Right lobe of liver (tissue), 6 donors: ENCODE measurements at regions not wholly inside any gene's neighbourhood (a gene's known extent, or its start where the extent isn't known, plus 50 kb on each side); places are given as distances from the start of the nearest gene placed in this dataset.

Source experiments
- ATAC-seq, 4 donors: fragments of 200-7000 bp; cut with Tn5 transposase; one replicate each; pipeline ENCODE4 v1.9.1; 2020; ENCODE audit warnings: mild to moderate bottlenecking in 4 of 4, moderate library complexity in 4 of 4
- DNase-seq, 3 donors: peaks; one replicate each; pipeline ENCODE4 v3.0.0-alpha.2; 2020
- H3K27ac ChIP-seq, 3 donors: fragments of 200-600 bp; one replicate each; pipeline ENCODE4 v1.8.0; 2022
- H3K27me3 ChIP-seq, 2 donors: fragments of 200-600 bp; one replicate each; pipeline ENCODE4 v1.8.0; 2022
- H3K36me3 ChIP-seq, 4 donors: fragments of 200-600 bp; sonication (generic) in 1 of 4; one replicate each; pipeline versions ENCODE4 v1.5.1 to v1.8.0; 2017 to 2022; ENCODE audit warnings: control low read depth in 1 of 4
- H3K4me1 ChIP-seq, 4 donors: fragments of 200-600 bp; sonication (generic) in 1 of 4; one replicate each; pipeline versions ENCODE4 v1.5.1 to v1.8.0; 2017 to 2022; ENCODE audit warnings: control low read depth in 1 of 4
- H3K4me3 ChIP-seq, 3 donors: fragments of 200-600 bp; one replicate each; pipeline ENCODE4 v1.8.0; 2022
- H3K9me3 ChIP-seq, 4 donors: fragments of 200-600 bp; sonication (generic) in 1 of 4; one replicate each; pipeline versions ENCODE4 v1.5.1 to v1.8.0; 2017 to 2022; ENCODE audit warnings: control low read depth in 1 of 4
- CTCF ChIP-seq, 4 donors: fragments of 200-600 bp in 3 of 4; fragments of 450-650 bp in 1 of 4; IDR thresholded peaks; one replicate each; pipeline versions ENCODE4 v1.5.1 to v1.8.0; 2016 to 2022; ENCODE audit warnings: antibody characterized with exemption in 4 of 4, mild to moderate bottlenecking in 2 of 4
- POLR2A ChIP-seq: fragments of 450-650 bp; IDR thresholded peaks from one replicate; pipeline ENCODE4 v1.6.1; 2017; ENCODE audit warnings: antibody characterized with exemption, mild to moderate bottlenecking
- WGBS: methylation state at CpG from one replicate; pipeline ENCODE4 v1.1.6; 2018; ENCODE audit warnings: low coverage, low lambda C conversion rate; ENCODE audit not compliant: insufficient coverage; ENCODE audit errors: missing lambda C conversion rate; 5-methylcytosine and 5-hydroxymethylcytosine counted together
- intact Hi-C, 2 donors: fragments of 100-400 bp; cut with DNase I; formaldehyde crosslinking; loops; one replicate each; pipeline versions ENCODE4 v1.11.2 to v1.14.1; 2022
- donor health status: DM: no; HTN: yes; CAD: no.
- donor health status: DM: no; HTN: no; CAD: no.
- donor health status: DM: no; HTN: no; CAD: no.
- donor health status: DM: no; HTN: yes; CAD: no.
- donor health status: DM: no; HTN: yes; CAD: no.

GRCh38 chr1:112093372-112093694, 103.9 kb upstream of the KCND3 start:
- no peaks in the 10 kb centered on the region for H3K27me3 ChIP-seq
- no peaks in the 10 kb centered on the region for H3K9me3 ChIP-seq
- WGBS = 13% methylated on average over 1 of the region's 1 CpG
- ATAC-seq = no peak
- DNase-seq = no peak
- intact Hi-C loops = no loop called here
- TF ChIP-seq CTCF (IDR thresholded peaks at IDR 0.05) = no peak
- TF ChIP-seq POLR2A = no peak
- H3K4me3 ChIP-seq = no peak overlapping the region
- H3K4me1 ChIP-seq = no peaks in the 10 kb centered on the region
- no peak overlapping the region for H3K27ac ChIP-seq
- no peaks in the 10 kb centered on the region for H3K36me3 ChIP-seq

- Histone ChIP-seq H3K4me3 (no peak overlapping the region), H3K27me3 (no peaks in the 10 kb centered on the region), H3K27ac (no peak overlapping the region), H3K36me3 (no peaks in the 10 kb centered on the region), H3K4me1 (no peaks in the 10 kb centered on the region), H3K9me3 (no peaks in the 10 kb centered on the region)
- TF ChIP-seq CTCF (IDR thresholded peaks at IDR 0.05) (no peak), POLR2A (no peak)
- no peak for ATAC-seq
- WGBS = 36% methylated on average over 2 of the region's 2 CpGs
- no peak for DNase-seq
- intact Hi-C loops = no loop called here
Measured at GRCh38 chr1:112099979-112100378, 110.5 kb upstream of the KCND3 start.

GRCh38 chr1:112105557-112105956, 116.1 kb upstream of the KCND3 start:
- H3K4me1 ChIP-seq = no peaks in the 10 kb centered on the region
- H3K27me3 ChIP-seq = no peaks in the 10 kb centered on the region
- intact Hi-C loops = no loop called here
- no peak overlapping the region for H3K4me3 ChIP-seq
- no peak for TF ChIP-seq POLR2A
- no peak for TF ChIP-seq CTCF (IDR thresholded peaks at IDR 0.05)
- H3K27ac ChIP-seq = no peak overlapping the region
- no peaks in the 10 kb centered on the region for H3K36me3 ChIP-seq
- 53% methylated on average over 1 of the region's 1 CpG for WGBS
- no peaks in the 10 kb centered on the region for H3K9me3 ChIP-seq
- no peak for DNase-seq
- no peak for ATAC-seq

GRCh38 chr1:112110031-112110430, 120.6 kb upstream of the KCND3 start:
- 36% methylated on average over 3 of the region's 3 CpGs for WGBS
- no peaks in the 10 kb centered on the region for H3K4me1 ChIP-seq
- no peak for DNase-seq

More at GRCh38 chr1:112110031-112110430, 120.6 kb upstream of the KCND3 start:
- Histone ChIP-seq H3K9me3 (no peaks in the 10 kb centered on the region), H3K27ac (no peak overlapping the region), H3K4me3 (no peak overlapping the region), H3K27me3 (no peaks in the 10 kb centered on the region), H3K36me3 (no peaks in the 10 kb centered on the region)
- intact Hi-C loops = no loop called here
- no peak for ATAC-seq
- no peak for TF ChIP-seq CTCF (IDR thresholded peaks at IDR 0.05)
- TF ChIP-seq POLR2A = no peak
